HL-60 (cell line): ENCODE measurements at regions not wholly inside any gene's neighbourhood (a gene's known extent, or its start where the extent isn't known, plus 50 kb on each side); places are given as distances from the start of the nearest gene placed in this dataset.

Source experiments
- DNase-seq, 2 experiments: peaks; one replicate each; pipeline ENCODE4 v3.0.0-alpha.2; 2010 to 2020; ENCODE audit warnings: low read depth in 1 of 2, low spot score in 1 of 2
- H3K27ac ChIP-seq: fragments of 250-450 bp; sonication (Bioruptor Pico); replicated peaks from 2 replicates; pipeline ENCODE4 v1.5.1; 2020; ENCODE audit warnings: mild to moderate bottlenecking, moderate library complexity
- H3K27me3 ChIP-seq: fragments of 250-450 bp; sonication (Bioruptor Pico); 2 replicates; pipeline ENCODE4 v1.5.1; 2021; ENCODE audit warnings: mild to moderate bottlenecking, moderate library complexity; ENCODE audit not compliant: insufficient read depth, poor library complexity, severe bottlenecking
- H3K4me3 ChIP-seq: replicated peaks from 2 replicates; pipeline ENCODE4 v1.5.1; 2011; ENCODE audit warnings: mild to moderate bottlenecking, control low read depth, low read length; ENCODE audit not compliant: insufficient read depth
- GABPA ChIP-seq: IDR thresholded peaks from 2 replicates; pipeline ENCODE4 v1.6.1; 2012; ENCODE audit warnings: low read depth
- POLR2AphosphoS5 ChIP-seq: IDR thresholded peaks from 2 replicates; pipeline ENCODE4 v1.6.1; 2012; ENCODE audit warnings: low read depth
- SPI1 ChIP-seq: IDR thresholded peaks from 2 replicates; pipeline ENCODE4 v1.6.1; 2012; ENCODE audit warnings: low read depth, mild to moderate bottlenecking, borderline replicate concordance
- TF ChIP-seq, protein P1 (sequence below): IDR thresholded peaks from one replicate; pipeline ENCODE4 v1.5.1; 2011; ENCODE audit warnings: low read length, control low read depth, inconsistent platforms; ENCODE audit not compliant: insufficient read depth
- TF ChIP-seq, protein P2 (sequence below): IDR thresholded peaks from 2 replicates; pipeline ENCODE4 v1.6.1; 2012; ENCODE audit warnings: low read depth; ENCODE audit not compliant: insufficient replicate concordance

DNA sequence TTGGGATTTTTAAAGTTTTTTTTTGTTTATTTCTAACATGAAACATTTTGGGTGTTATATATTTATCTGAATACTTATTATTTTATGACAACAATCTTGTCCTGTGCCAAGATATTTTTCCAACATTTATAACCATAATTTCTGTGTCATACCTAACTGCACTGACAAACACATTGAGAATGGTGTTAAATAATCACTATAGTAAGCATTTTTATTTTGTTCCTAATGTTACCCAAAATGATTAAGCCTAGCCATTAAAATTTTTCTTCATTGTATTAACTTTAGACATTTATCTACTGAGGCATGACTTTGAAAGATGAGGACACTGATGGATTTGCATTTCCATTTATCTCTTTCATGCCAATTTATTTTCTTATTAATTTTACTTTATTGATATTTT lies 91.6 kb upstream of the STK32A start:
- Histone ChIP-seq H3K27ac (no peak overlapping the region), H3K27me3 (no peaks in the 10 kb centered on the region), H3K4me3 (no peak overlapping the region)
- TF ChIP-seq, protein P1, sequence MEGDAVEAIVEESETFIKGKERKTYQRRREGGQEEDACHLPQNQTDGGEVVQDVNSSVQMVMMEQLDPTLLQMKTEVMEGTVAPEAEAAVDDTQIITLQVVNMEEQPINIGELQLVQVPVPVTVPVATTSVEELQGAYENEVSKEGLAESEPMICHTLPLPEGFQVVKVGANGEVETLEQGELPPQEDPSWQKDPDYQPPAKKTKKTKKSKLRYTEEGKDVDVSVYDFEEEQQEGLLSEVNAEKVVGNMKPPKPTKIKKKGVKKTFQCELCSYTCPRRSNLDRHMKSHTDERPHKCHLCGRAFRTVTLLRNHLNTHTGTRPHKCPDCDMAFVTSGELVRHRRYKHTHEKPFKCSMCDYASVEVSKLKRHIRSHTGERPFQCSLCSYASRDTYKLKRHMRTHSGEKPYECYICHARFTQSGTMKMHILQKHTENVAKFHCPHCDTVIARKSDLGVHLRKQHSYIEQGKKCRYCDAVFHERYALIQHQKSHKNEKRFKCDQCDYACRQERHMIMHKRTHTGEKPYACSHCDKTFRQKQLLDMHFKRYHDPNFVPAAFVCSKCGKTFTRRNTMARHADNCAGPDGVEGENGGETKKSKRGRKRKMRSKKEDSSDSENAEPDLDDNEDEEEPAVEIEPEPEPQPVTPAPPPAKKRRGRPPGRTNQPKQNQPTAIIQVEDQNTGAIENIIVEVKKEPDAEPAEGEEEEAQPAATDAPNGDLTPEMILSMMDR: no peak
- TF ChIP-seq, protein P2, sequence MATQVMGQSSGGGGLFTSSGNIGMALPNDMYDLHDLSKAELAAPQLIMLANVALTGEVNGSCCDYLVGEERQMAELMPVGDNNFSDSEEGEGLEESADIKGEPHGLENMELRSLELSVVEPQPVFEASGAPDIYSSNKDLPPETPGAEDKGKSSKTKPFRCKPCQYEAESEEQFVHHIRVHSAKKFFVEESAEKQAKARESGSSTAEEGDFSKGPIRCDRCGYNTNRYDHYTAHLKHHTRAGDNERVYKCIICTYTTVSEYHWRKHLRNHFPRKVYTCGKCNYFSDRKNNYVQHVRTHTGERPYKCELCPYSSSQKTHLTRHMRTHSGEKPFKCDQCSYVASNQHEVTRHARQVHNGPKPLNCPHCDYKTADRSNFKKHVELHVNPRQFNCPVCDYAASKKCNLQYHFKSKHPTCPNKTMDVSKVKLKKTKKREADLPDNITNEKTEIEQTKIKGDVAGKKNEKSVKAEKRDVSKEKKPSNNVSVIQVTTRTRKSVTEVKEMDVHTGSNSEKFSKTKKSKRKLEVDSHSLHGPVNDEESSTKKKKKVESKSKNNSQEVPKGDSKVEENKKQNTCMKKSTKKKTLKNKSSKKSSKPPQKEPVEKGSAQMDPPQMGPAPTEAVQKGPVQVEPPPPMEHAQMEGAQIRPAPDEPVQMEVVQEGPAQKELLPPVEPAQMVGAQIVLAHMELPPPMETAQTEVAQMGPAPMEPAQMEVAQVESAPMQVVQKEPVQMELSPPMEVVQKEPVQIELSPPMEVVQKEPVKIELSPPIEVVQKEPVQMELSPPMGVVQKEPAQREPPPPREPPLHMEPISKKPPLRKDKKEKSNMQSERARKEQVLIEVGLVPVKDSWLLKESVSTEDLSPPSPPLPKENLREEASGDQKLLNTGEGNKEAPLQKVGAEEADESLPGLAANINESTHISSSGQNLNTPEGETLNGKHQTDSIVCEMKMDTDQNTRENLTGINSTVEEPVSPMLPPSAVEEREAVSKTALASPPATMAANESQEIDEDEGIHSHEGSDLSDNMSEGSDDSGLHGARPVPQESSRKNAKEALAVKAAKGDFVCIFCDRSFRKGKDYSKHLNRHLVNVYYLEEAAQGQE: no peak
- TF ChIP-seq SPI1 (no peak), GABPA (no peak), POLR2AphosphoS5 (no peak)
- no peak for DNase-seq

DNA sequence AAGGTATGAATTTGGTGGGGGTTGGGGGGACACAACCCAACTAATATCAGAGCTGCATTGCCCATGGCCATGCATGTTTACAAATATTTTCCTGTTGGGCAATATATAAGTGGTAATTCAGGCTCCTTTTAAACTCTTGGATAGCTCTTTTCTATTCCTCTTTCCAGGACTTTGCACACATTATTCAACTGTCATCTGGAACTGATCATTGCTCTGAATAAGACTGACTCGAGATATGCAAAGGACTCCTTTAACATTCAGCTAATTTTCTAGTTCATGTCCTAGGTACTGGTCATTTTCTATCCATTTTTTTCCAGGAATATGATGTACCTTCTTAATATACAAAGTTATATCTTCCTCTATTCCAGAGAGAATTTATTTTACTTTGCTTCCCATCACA lies 89.5 kb upstream of the STK32A start:
- Histone ChIP-seq H3K27ac (no peak overlapping the region), H3K4me3 (no peak overlapping the region), H3K27me3 (no peaks in the 10 kb centered on the region)
- TF ChIP-seq SPI1: no peak
- TF ChIP-seq, protein P2: no peak
- no peak for TF ChIP-seq POLR2AphosphoS5
- no peak for TF ChIP-seq GABPA
- TF ChIP-seq, protein P1: no peak
- DNase-seq: no peak

DNA sequence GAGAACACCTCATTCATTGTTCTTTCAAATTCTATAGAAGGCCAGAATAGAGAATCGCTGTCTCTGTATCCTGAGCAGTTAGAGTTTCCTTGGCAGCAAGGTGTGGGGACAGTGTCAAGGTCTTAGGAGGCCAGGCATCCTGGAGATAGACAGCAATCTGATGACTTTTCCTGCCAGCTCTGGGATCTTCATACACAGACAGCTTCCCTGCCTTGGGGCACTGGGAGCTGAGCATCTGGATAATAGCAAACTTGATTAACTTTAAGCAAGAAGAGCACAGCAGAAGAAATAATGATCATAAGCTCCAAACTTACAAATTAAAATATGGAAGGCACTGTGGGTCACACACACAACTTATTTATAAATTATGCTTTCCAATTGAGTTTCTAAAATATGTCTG lies 86.1 kb upstream of the STK32A start:
- Histone ChIP-seq H3K4me3 (no peak overlapping the region), H3K27ac (no peak overlapping the region), H3K27me3 (no peaks in the 10 kb centered on the region)
- TF ChIP-seq, protein P2: no peak
- TF ChIP-seq GABPA (no peak), POLR2AphosphoS5 (no peak), SPI1 (no peak)
- TF ChIP-seq, protein P1: no peak
- no peak for DNase-seq
